AG08395 (cell line): ENCODE measurements at regions not wholly inside any gene's neighbourhood (a gene's known extent, or its start where the extent isn't known, plus 50 kb on each side); places are given as distances from the start of the nearest gene placed in this dataset.
"Not testable (repeated sequence)": the region's sequence is repeated elsewhere in the genome, so short reads cannot be mapped to it uniquely, and the experiment has no call there.

Experiments used
- DNase-seq: peaks from one replicate; pipeline ENCODE4 v3.0.0; 2012; ENCODE audit warnings: mixed read lengths, low spot score

GRCh38 chrX:4091046-4091760 is 377.8 kb upstream of the PRKX start:
- no peak for DNase-seq

- DNase-seq = no peak
Observed at GRCh38 chrX:4059893-4060292, 346.4 kb upstream of the PRKX start.

- no peak for DNase-seq
Observed at GRCh38 chrX:4043951-4044350, 330.5 kb upstream of the PRKX start.

- no peak for DNase-seq
Observed at GRCh38 chrX:4035874-4036273, 322.4 kb upstream of the PRKX start.

GRCh38 chrX:4028151-4028550 is 314.7 kb upstream of the PRKX start:
- no peak for DNase-seq

- no peak for DNase-seq
Observed at GRCh38 chrX:4005281-4005680, 291.8 kb upstream of the PRKX start.

GRCh38 chrX:4004822-4005221 is 291.4 kb upstream of the PRKX start:
- no peak for DNase-seq

GRCh38 chrX:3994315-3994714 is 280.9 kb upstream of the PRKX start:
- DNase-seq = no peak

- DNase-seq = no peak
Observed at GRCh38 chrX:3990569-3990968, 277.1 kb upstream of the PRKX start.

- DNase-seq = not testable (repeated sequence)
Observed at GRCh38 chrX:3972104-3972858, 258.8 kb upstream of the PRKX start.

GRCh38 chrX:3968749-3969148 is 255.3 kb upstream of the PRKX start:
- DNase-seq = no peak

GRCh38 chrX:3963980-3964379 is 250.5 kb upstream of the PRKX start:
- no peak for DNase-seq

GRCh38 chrX:3962511-3963311 is 249.3 kb upstream of the PRKX start:
- DNase-seq = peak; percentile 7

- DNase-seq = no peak
Observed at GRCh38 chrX:3960952-3961351, 247.5 kb upstream of the PRKX start.

- no peak for DNase-seq
Observed at GRCh38 chrX:3951859-3952258, 238.4 kb upstream of the PRKX start.

GRCh38 chrX:3950373-3950772 is 236.9 kb upstream of the PRKX start:
- DNase-seq = no peak

GRCh38 chrX:3943965-3944364 is 230.5 kb upstream of the PRKX start:
- DNase-seq = no peak

GRCh38 chrX:3940000-3940610 is 226.7 kb upstream of the PRKX start:
- DNase-seq = peak; percentile 22

- no peak for DNase-seq
Observed at GRCh38 chrX:3938587-3938986, 225.1 kb upstream of the PRKX start.

- DNase-seq = not testable (repeated sequence)
Observed at GRCh38 chrX:3935196-3935595, 221.7 kb upstream of the PRKX start.

- DNase-seq = not testable (repeated sequence)
Observed at GRCh38 chrX:3920424-3921017, 207.1 kb upstream of the PRKX start.
